ENCODE measurements at regions not wholly inside any gene's neighbourhood (a gene's known extent, or its start where the extent isn't known, plus 50 kb on each side); places are given as distances from the start of the nearest gene placed in this dataset.

DNA sequence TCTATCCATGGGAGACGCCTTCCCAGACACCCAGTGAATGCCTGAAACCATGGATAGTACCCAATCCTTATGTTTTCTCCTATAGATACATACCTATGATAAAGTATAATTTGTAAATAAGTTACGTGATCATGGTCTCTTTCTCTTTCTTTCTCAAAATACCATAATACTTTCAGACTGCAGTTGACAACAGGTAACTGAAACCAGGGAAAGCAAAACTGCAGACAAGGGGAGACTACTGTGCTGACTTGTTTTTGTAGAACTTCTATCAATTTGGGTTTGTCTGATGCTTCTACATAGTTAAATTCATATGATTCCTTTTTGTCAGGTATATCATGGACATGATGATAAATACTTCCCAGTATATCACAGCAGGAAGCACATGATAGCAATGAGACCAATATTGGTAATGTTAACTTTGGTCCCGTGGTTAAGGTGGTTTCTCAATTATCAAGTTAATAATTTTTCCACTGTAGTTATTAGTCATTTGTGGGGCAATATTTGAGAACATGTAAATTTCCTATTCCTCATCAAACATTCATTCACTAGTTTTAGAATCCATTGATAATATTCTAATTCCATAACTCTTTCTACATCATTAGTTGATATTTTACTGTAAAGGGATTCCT is 298.0 kb upstream of the TET2 start:
- H3K27ac ChIP-seq = no peak overlapping the region
- TF ChIP-seq, protein P1, sequence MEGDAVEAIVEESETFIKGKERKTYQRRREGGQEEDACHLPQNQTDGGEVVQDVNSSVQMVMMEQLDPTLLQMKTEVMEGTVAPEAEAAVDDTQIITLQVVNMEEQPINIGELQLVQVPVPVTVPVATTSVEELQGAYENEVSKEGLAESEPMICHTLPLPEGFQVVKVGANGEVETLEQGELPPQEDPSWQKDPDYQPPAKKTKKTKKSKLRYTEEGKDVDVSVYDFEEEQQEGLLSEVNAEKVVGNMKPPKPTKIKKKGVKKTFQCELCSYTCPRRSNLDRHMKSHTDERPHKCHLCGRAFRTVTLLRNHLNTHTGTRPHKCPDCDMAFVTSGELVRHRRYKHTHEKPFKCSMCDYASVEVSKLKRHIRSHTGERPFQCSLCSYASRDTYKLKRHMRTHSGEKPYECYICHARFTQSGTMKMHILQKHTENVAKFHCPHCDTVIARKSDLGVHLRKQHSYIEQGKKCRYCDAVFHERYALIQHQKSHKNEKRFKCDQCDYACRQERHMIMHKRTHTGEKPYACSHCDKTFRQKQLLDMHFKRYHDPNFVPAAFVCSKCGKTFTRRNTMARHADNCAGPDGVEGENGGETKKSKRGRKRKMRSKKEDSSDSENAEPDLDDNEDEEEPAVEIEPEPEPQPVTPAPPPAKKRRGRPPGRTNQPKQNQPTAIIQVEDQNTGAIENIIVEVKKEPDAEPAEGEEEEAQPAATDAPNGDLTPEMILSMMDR (IDR thresholded peaks at IDR 0.05) = no peak
- H3K27me3 ChIP-seq = no peaks in the 10 kb centered on the region
- H3K36me3 ChIP-seq = no peaks in the 10 kb centered on the region
- no peak overlapping the region for H3K4me3 ChIP-seq
- no peak for DNase-seq (ENCODE audit: low spot score)
- no peaks in the 10 kb centered on the region for H3K9me3 ChIP-seq
- H3K4me1 ChIP-seq = no peaks in the 10 kb centered on the region

DNA sequence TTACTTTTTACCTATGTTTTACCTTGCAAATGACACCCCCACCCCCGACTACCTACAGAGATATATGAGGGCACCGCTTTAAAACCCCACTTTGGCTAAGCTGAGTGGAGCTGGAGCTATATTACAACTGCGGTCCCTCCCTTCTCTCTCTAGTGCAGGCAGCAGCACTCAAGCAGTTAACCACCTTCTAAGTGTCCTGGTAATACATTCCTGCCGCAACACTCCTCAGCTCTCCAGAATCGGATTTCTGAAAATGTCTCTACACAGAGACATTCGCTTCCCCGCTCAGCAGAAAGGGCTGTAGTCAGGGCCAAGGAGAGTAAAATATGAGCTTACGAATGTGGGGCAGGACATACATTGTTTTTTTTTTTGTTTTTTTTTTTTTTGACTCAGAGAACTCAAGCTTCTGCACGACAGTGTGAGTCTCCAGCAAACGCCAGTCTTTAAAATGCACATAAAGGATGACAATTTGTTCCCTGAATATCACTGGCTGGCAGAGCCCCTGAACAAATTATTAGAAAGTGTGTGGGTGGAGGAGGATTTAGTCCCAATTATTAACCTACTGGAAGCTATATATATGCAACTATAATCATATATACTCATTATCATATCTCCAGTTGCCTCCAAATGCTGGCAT is 287.0 kb upstream of the TET2 start:
- Histone ChIP-seq H3K27me3 (no peaks in the 10 kb centered on the region), H3K4me3 (peak overlapping the region; percentile 19 to 24), H3K9me3 (peaks cover 0 to 8% of the 10 kb centered on the region in 2 donors), H3K36me3 (no peaks in the 10 kb centered on the region), H3K27ac (no peak overlapping the region), H3K4me1 (peaks cover 0 to 3% of the 10 kb centered on the region in 2 donors)
- TF ChIP-seq, protein P1 (IDR thresholded peaks at IDR 0.05) = no peak
- DNase-seq (ENCODE audit: low spot score) = no peak

DNA sequence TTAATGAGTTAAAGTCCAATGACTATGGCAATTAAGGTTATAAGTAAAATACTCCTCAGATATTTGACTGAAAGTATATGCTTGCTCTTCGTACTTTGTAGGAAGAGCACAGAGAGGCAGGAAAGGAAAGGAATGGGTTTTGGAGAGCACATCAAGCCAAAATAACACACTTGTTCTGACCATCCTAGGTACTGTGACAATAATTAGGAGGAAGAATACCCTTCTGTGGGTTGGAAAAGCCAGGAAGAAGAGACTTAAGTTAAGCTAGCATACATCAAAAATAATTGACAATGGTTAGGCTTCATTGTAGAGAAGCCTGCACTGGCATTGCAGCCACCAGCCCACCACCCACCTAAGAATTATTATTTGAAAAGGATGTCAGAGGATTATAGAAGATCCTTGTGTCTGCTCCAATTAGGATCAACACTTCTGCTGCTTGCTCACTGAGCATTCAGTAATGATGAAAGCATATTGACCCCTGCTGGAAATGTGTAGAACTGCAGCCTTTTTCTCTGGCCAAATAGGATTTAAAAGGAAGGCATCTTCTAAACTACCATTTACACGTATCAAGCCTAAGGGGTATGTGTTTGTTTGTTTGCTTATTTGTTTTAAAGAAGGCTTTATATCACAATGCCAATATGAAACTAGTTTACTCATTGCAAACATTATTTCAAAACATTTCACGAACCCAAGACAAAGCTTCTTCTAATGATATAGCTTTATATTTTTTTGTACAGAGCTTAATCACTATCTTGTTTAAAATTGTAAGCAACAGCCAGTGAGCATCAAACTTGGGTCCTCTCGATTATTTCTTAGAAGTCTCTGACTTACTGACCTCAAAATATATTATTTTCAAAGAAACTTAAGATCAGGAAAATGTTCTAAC is 286.2 kb upstream of the TET2 start:
- H3K27me3 ChIP-seq = no peaks in the 10 kb centered on the region
- H3K9me3 ChIP-seq = peaks cover 0 to 8% of the 10 kb centered on the region in 2 donors
- H3K27ac ChIP-seq = no peak overlapping the region
- H3K36me3 ChIP-seq = no peaks in the 10 kb centered on the region
- peaks cover 0 to 3% of the 10 kb centered on the region in 2 donors for H3K4me1 ChIP-seq
- DNase-seq (ENCODE audit: low spot score) = peak; percentile 63
- TF ChIP-seq, protein P1 (IDR thresholded peaks at IDR 0.05) = peak; percentile 86 to 91
- H3K4me3 ChIP-seq = no peak overlapping the region

DNA sequence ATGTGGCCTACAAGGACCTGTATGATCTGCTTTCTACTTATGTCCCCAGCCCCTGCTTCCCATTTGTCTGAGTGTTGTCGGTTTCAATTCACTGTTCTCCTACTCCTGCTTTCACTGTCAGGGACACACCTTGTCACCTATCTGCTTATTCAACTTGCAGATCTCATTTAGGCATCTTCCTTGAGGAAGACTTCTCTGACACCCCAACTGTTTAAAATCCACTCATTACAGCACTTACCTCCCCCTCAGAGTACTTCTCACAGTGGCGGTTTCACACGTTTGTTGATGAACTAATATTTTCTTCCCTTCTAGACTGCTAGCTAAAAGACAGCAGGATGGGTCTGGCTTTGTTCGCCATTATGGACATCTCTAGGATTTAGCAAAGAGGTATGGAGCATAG is 279.9 kb upstream of the TET2 start:
- H3K27ac ChIP-seq = no peak overlapping the region
- TF ChIP-seq, protein P1 (IDR thresholded peaks at IDR 0.05) = no peak
- no peaks in the 10 kb centered on the region for H3K4me1 ChIP-seq
- H3K27me3 ChIP-seq = no peaks in the 10 kb centered on the region
- no peaks in the 10 kb centered on the region for H3K36me3 ChIP-seq
- H3K4me3 ChIP-seq = no peak overlapping the region
- DNase-seq (ENCODE audit: low spot score) = no peak
- peaks cover 0 to 8% of the 10 kb centered on the region in 2 donors for H3K9me3 ChIP-seq

DNA sequence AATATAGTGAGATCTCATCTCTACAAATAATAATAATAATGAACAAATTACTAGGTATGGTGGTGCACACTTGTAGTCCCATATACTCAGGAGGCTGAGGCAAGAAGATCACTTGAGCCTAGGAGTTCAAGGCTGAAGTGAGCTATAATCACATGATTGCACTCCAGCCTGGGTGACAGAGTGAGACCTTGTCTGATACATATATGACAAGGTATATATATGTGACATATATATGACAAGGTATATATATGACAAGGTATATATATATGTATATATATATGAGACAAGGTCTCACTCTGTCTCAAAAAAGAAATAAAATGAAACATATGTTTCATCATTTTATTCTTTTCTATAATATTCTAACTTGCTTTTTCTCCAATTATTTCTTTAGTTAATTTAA is 278.1 kb upstream of the TET2 start:
- DNase-seq (ENCODE audit: low spot score) = no peak
- Histone ChIP-seq H3K4me3 (no peak overlapping the region), H3K27me3 (no peaks in the 10 kb centered on the region), H3K4me1 (no peaks in the 10 kb centered on the region), H3K36me3 (no peaks in the 10 kb centered on the region), H3K27ac (no peak overlapping the region), H3K9me3 (no peaks in the 10 kb centered on the region)
- TF ChIP-seq, protein P1 (IDR thresholded peaks at IDR 0.05) = no peak

Data from right atrium auricular region (tissue), 2 donors.